ENCODE measurements at regions not wholly inside any gene's neighbourhood (a gene's known extent, or its start where the extent isn't known, plus 50 kb on each side); places are given as distances from the start of the nearest gene placed in this dataset.
"Not testable (repeated sequence)": the region's sequence is repeated elsewhere in the genome, so short reads cannot be mapped to it uniquely, and the experiment has no call there.

GRCh38 chr13:46498650-46499049, 54.3 kb upstream of the LRCH1 start:
- WGBS, 3 donors, result 74 to 91% (median 79%) methylated on average over 3 of the region's 3 CpGs
- no peak for DNase-seq

GRCh38 chr13:46496086-46496485, 56.9 kb upstream of the LRCH1 start:
- WGBS, 3 donors, result 83 to 87% (median 86%) methylated on average over 4 of the region's 4 CpGs
- Histone ChIP-seq H3K36me3 (ENCODE audit: control insufficient read depth in 3 of 3, insufficient read depth in 2 of 3, low read depth in 1 of 3, low read length in 3 of 3) (no peaks in the 10 kb centered on the region), H3K4me3 (ENCODE audit: low read depth in 1 of 3, low read length in 3 of 3) (no peak overlapping the region), H3K9me3 (ENCODE audit: control insufficient read depth in 2 of 2, insufficient read depth in 1 of 2, low read depth in 1 of 2, low read length in 1 of 2) (no peaks in the 10 kb centered on the region), H3K27me3 (ENCODE audit: control insufficient read depth in 3 of 3, insufficient read depth in 3 of 3, low read length in 3 of 3) (no peaks in the 10 kb centered on the region), H3K27ac (ENCODE audit: low read depth in 1 of 3, low read length in 2 of 3) (no peak overlapping the region), H3K4me1 (ENCODE audit: control insufficient read depth in 3 of 3, insufficient read depth in 2 of 3, low read depth in 1 of 3, low read length in 2 of 3) (no peaks in the 10 kb centered on the region)
- FAIRE-seq (no peak), DNase-seq (no peak)

More at GRCh38 chr13:46498650-46499049, 54.3 kb upstream of the LRCH1 start:
- Histone ChIP-seq H3K4me1 (ENCODE audit: control insufficient read depth in 3 of 3, insufficient read depth in 2 of 3, low read depth in 1 of 3, low read length in 2 of 3) (no peaks in the 10 kb centered on the region), H3K36me3 (ENCODE audit: control insufficient read depth in 3 of 3, insufficient read depth in 2 of 3, low read depth in 1 of 3, low read length in 3 of 3) (no peaks in the 10 kb centered on the region), H3K27ac (ENCODE audit: low read depth in 1 of 3, low read length in 2 of 3) (no peak overlapping the region), H3K27me3 (ENCODE audit: control insufficient read depth in 3 of 3, insufficient read depth in 3 of 3, low read length in 3 of 3) (no peaks in the 10 kb centered on the region), H3K4me3 (ENCODE audit: low read depth in 1 of 3, low read length in 3 of 3) (no peak overlapping the region), H3K9me3 (ENCODE audit: control insufficient read depth in 2 of 2, insufficient read depth in 1 of 2, low read depth in 1 of 2, low read length in 1 of 2) (no peaks in the 10 kb centered on the region)
- no peak for FAIRE-seq

GRCh38 chr13:46495651-46496050, 57.3 kb upstream of the LRCH1 start:
- Histone ChIP-seq H3K9me3 (ENCODE audit: control insufficient read depth in 2 of 2, insufficient read depth in 1 of 2, low read depth in 1 of 2, low read length in 1 of 2) (no peaks in the 10 kb centered on the region), H3K36me3 (ENCODE audit: control insufficient read depth in 3 of 3, insufficient read depth in 2 of 3, low read depth in 1 of 3, low read length in 3 of 3) (no peaks in the 10 kb centered on the region), H3K4me1 (ENCODE audit: control insufficient read depth in 3 of 3, insufficient read depth in 2 of 3, low read depth in 1 of 3, low read length in 2 of 3) (no peaks in the 10 kb centered on the region), H3K27me3 (ENCODE audit: control insufficient read depth in 3 of 3, insufficient read depth in 3 of 3, low read length in 3 of 3) (no peaks in the 10 kb centered on the region), H3K27ac (ENCODE audit: low read depth in 1 of 3, low read length in 2 of 3) (no peak overlapping the region), H3K4me3 (ENCODE audit: low read depth in 1 of 3, low read length in 3 of 3) (no peak overlapping the region)
- 79 to 85% (median 84%) methylated on average over 4 of the region's 4 CpGs for WGBS, 3 donors
- FAIRE-seq (no peak), DNase-seq (no peak)

- Histone ChIP-seq H3K9me3 (ENCODE audit: control insufficient read depth in 2 of 2, insufficient read depth in 1 of 2, low read depth in 1 of 2, low read length in 1 of 2) (no peaks in the 10 kb centered on the region), H3K4me1 (ENCODE audit: control insufficient read depth in 3 of 3, insufficient read depth in 2 of 3, low read depth in 1 of 3, low read length in 2 of 3) (no peaks in the 10 kb centered on the region), H3K27ac (ENCODE audit: low read depth in 1 of 3, low read length in 2 of 3) (no peak overlapping the region), H3K27me3 (ENCODE audit: control insufficient read depth in 3 of 3, insufficient read depth in 3 of 3, low read length in 3 of 3) (no peaks in the 10 kb centered on the region), H3K36me3 (ENCODE audit: control insufficient read depth in 3 of 3, insufficient read depth in 2 of 3, low read depth in 1 of 3, low read length in 3 of 3) (no peaks in the 10 kb centered on the region), H3K4me3 (ENCODE audit: low read depth in 1 of 3, low read length in 3 of 3) (no peak overlapping the region)
- FAIRE-seq (no peak), DNase-seq (no peak)
Observed at GRCh38 chr13:46495066-46495465, 57.9 kb upstream of the LRCH1 start.

DNA sequence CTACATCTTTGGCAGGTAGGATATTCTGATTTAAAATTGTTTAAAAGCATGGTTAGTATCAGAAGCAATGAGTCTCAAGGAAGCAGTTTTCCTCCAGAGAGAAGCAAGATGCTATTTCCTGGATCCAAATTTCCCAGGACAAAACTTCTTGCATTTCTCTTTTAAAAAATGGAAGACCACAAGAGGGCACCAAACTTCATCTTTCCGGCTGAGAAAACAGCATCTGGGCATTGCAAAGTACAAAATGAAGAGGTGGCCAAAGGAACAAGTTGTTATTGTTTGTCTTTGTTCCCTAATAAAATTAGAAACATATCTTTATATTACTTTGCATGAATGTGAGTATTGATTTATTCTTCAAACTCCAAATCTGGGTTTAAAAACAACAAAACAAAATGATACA, 60.0 kb upstream of the LRCH1 start:
- H3K27ac ChIP-seq (ENCODE audit: low read depth in 1 of 3, low read length in 2 of 3), result no peak overlapping the region
- no peaks in the 10 kb centered on the region for H3K36me3 ChIP-seq (ENCODE audit: control insufficient read depth in 3 of 3, insufficient read depth in 2 of 3, low read depth in 1 of 3, low read length in 3 of 3)
- no peaks in the 10 kb centered on the region for H3K27me3 ChIP-seq (ENCODE audit: control insufficient read depth in 3 of 3, insufficient read depth in 3 of 3, low read length in 3 of 3)
- no peak overlapping the region for H3K4me3 ChIP-seq (ENCODE audit: low read depth in 1 of 3, low read length in 3 of 3)
- no peaks in the 10 kb centered on the region for H3K9me3 ChIP-seq (ENCODE audit: control insufficient read depth in 2 of 2, insufficient read depth in 1 of 2, low read depth in 1 of 2, low read length in 1 of 2)
- FAIRE-seq (peak; percentile 36), DNase-seq (peak; percentile 48 to 58)
- no peaks in the 10 kb centered on the region for H3K4me1 ChIP-seq (ENCODE audit: control insufficient read depth in 3 of 3, insufficient read depth in 2 of 3, low read depth in 1 of 3, low read length in 2 of 3)
- 3 to 8% (median 3%) methylated on average over 1 of the region's 1 CpG for WGBS, 3 donors

- peaks cover 0 to 2% of the 10 kb centered on the region in 2 donors for H3K9me3 ChIP-seq (ENCODE audit: control insufficient read depth in 2 of 2, insufficient read depth in 1 of 2, low read depth in 1 of 2, low read length in 1 of 2)
- 79 to 84% (median 80%) methylated on average over 4 of the region's 4 CpGs for WGBS, 3 donors
Observed at GRCh38 chr13:46491641-46492040, 61.3 kb upstream of the LRCH1 start.

DNA sequence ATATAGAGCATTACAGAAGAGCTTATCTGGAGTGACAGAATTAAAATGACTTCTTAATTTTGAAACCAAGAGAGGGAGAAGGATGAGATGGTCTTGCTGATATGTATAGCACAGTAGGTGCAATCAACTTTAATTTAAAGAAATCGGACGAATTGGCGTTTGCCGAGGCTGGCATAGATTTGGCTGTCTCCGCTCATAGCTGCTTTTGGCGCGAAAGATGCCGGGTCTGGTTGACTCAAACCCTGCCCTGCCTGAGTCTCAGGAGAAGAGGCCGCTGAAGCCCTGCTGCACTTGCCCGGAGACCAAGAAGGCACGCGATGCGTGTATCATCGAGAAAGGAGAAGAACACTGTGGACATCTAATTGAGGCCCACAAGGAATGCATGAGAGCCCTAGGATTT, 62.3 kb upstream of the LRCH1 start:
- not testable (repeated sequence) for DNase-seq, FAIRE-seq
- 90 to 93% (median 93%) methylated on average over 14 of the region's 14 CpGs for WGBS, 3 donors

More at GRCh38 chr13:46491641-46492040, 61.3 kb upstream of the LRCH1 start:
- no peak overlapping the region for H3K4me3 ChIP-seq (ENCODE audit: low read depth in 1 of 3, low read length in 3 of 3)
- no peak for FAIRE-seq
- no peaks in the 10 kb centered on the region for H3K27me3 ChIP-seq (ENCODE audit: control insufficient read depth in 3 of 3, insufficient read depth in 3 of 3, low read length in 3 of 3)
- no peaks in the 10 kb centered on the region for H3K4me1 ChIP-seq (ENCODE audit: control insufficient read depth in 3 of 3, insufficient read depth in 2 of 3, low read depth in 1 of 3, low read length in 2 of 3)
- no peak overlapping the region for H3K27ac ChIP-seq (ENCODE audit: low read depth in 1 of 3, low read length in 2 of 3)
- DNase-seq, result no peak
- H3K36me3 ChIP-seq (ENCODE audit: control insufficient read depth in 3 of 3, insufficient read depth in 2 of 3, low read depth in 1 of 3, low read length in 3 of 3), result no peaks in the 10 kb centered on the region

DNA sequence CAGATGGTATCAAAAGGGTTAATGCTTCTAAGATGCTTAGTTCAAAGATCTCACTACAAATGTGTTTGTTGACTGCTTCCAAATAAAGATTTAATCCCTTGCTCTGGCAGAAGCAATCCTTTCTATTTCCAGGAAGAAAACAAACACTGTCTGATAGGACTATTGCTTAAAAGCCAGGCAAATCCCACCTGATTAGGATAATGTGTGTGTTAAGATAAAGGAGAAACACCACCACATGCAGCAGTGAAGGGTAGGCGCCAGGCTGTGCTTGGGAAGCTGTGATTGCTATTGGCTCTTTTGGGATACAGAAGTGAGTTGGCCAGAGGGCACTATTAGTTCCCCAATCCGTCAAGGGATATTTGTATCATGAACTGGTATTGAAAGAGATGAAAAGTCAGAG, 62.8 kb upstream of the LRCH1 start:
- peaks cover 0 to 14% of the 10 kb centered on the region in 2 donors for H3K9me3 ChIP-seq (ENCODE audit: control insufficient read depth in 2 of 2, insufficient read depth in 1 of 2, low read depth in 1 of 2, low read length in 1 of 2)
- no peaks in the 10 kb centered on the region for H3K4me1 ChIP-seq (ENCODE audit: control insufficient read depth in 3 of 3, insufficient read depth in 2 of 3, low read depth in 1 of 3, low read length in 2 of 3)
- FAIRE-seq, result no peak
- no peaks in the 10 kb centered on the region for H3K27me3 ChIP-seq (ENCODE audit: control insufficient read depth in 3 of 3, insufficient read depth in 3 of 3, low read length in 3 of 3)
- no peak overlapping the region for H3K4me3 ChIP-seq (ENCODE audit: low read depth in 1 of 3, low read length in 3 of 3)
- DNase-seq, result no peak
- no peaks in the 10 kb centered on the region for H3K36me3 ChIP-seq (ENCODE audit: control insufficient read depth in 3 of 3, insufficient read depth in 2 of 3, low read depth in 1 of 3, low read length in 3 of 3)
- H3K27ac ChIP-seq (ENCODE audit: low read depth in 1 of 3, low read length in 2 of 3), result no peak overlapping the region
- WGBS, 3 donors, result 37 to 64% (median 43%) methylated on average over 2 of the region's 2 CpGs

More for the DNA sequence above, 62.3 kb upstream of the LRCH1 start:
- not testable (repeated sequence) for H3K4me3 ChIP-seq (ENCODE audit: low read depth in 1 of 3, low read length in 3 of 3); H3K27me3 ChIP-seq (ENCODE audit: control insufficient read depth in 3 of 3, insufficient read depth in 3 of 3, low read length in 3 of 3); H3K27ac ChIP-seq (ENCODE audit: low read depth in 1 of 3, low read length in 2 of 3); H3K4me1 ChIP-seq (ENCODE audit: control insufficient read depth in 3 of 3, insufficient read depth in 2 of 3, low read depth in 1 of 3, low read length in 2 of 3); H3K36me3 ChIP-seq (ENCODE audit: control insufficient read depth in 3 of 3, insufficient read depth in 2 of 3, low read depth in 1 of 3, low read length in 3 of 3)
- peaks cover 0 to 11% of the 10 kb centered on the region in 2 donors for H3K9me3 ChIP-seq (ENCODE audit: control insufficient read depth in 2 of 2, insufficient read depth in 1 of 2, low read depth in 1 of 2, low read length in 1 of 2)

DNA sequence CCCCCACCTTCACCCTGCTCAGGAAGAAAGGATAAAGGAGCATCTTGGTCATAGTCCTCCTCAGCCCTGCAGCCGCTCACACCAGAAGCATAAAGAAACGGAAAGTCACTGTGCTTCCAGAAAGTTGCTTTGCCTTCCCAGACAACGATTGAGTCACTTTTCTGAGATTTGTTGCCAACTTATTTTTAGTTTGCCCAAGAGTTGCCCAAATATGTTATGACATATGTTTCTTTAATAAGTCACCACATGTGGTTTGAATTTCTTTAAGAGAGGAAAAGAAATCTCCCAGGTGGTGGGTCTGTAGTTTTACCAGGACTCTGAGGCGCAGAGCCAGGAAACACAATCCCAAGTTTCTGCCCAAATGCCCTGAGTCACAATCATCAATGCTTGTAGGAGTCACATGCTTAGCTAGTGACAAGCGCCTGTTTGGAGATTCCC, 63.4 kb upstream of the LRCH1 start:
- DNase-seq (no peak), FAIRE-seq (no peak)
- Histone ChIP-seq H3K4me3 (ENCODE audit: low read depth in 1 of 3, low read length in 3 of 3) (no peak overlapping the region), H3K27ac (ENCODE audit: low read depth in 1 of 3, low read length in 2 of 3) (no peak overlapping the region), H3K27me3 (ENCODE audit: control insufficient read depth in 3 of 3, insufficient read depth in 3 of 3, low read length in 3 of 3) (no peaks in the 10 kb centered on the region), H3K36me3 (ENCODE audit: control insufficient read depth in 3 of 3, insufficient read depth in 2 of 3, low read depth in 1 of 3, low read length in 3 of 3) (no peaks in the 10 kb centered on the region), H3K4me1 (ENCODE audit: control insufficient read depth in 3 of 3, insufficient read depth in 2 of 3, low read depth in 1 of 3, low read length in 2 of 3) (no peaks in the 10 kb centered on the region), H3K9me3 (ENCODE audit: control insufficient read depth in 2 of 2, insufficient read depth in 1 of 2, low read depth in 1 of 2, low read length in 1 of 2) (peaks cover 0 to 18% of the 10 kb centered on the region in 2 donors)
- WGBS, 3 donors, result 65 to 73% (median 73%) methylated on average over 5 of the region's 5 CpGs
